ENCODE measurements at regions not wholly inside any gene's neighbourhood (a gene's known extent, or its start where the extent isn't known, plus 50 kb on each side); places are given as distances from the start of the nearest gene placed in this dataset.
A peak's percentile ranks its signal among the peaks of the same experiment; 100 is the strongest.

- TF ChIP-seq SNAPC4 (CRISPR knock-in tag; IDR thresholded peaks at IDR 0.05): no peak
- peak; percentile 55; the same call in 1 of the 2 replicates for TF ChIP-seq ZKSCAN8 (CRISPR knock-in tag; IDR thresholded peaks at IDR 0.05; ENCODE audit: borderline replicate concordance)
- 0 out of 2 replicates have a peak, but pooled peaks have one; percentile 57 for TF ChIP-seq HBP1 (CRISPR knock-in tag; IDR thresholded peaks at IDR 0.05; ENCODE audit: low read depth)
- no peak for TF ChIP-seq U2AF2 (IDR thresholded peaks at IDR 0.05; ENCODE audit: low read depth, low read length)
- no peak; the same call in 1 of the 2 replicates for TF ChIP-seq RBAK (CRISPR knock-in tag; IDR thresholded peaks at IDR 0.05)
- no peak for TF ChIP-seq CAMTA2 (CRISPR knock-in tag; IDR thresholded peaks at IDR 0.05; ENCODE audit: borderline replicate concordance)
- no peak for TF ChIP-seq YEATS2 (CRISPR knock-in tag; IDR thresholded peaks at IDR 0.05; ENCODE audit: borderline replicate concordance)
- TF ChIP-seq SRSF1 (optimal IDR thresholded peaks at IDR 0.05; ENCODE audit: low read depth, low read length): no peak
- no peak for TF ChIP-seq ZNF564 (CRISPR knock-in tag; IDR thresholded peaks at IDR 0.05)
- no peak for TF ChIP-seq FOXM1 (CRISPR knock-in tag; IDR thresholded peaks at IDR 0.05)
- peak; percentile 86 for TF ChIP-seq FOXA3 (CRISPR knock-in tag; IDR thresholded peaks at IDR 0.05)
- no peak for TF ChIP-seq ARNT2 (CRISPR knock-in tag; IDR thresholded peaks at IDR 0.05; ENCODE audit: low read depth)
- TF ChIP-seq HNRNPH1 (optimal IDR thresholded peaks at IDR 0.05; ENCODE audit: low read depth, low read length): no peak
- peak; percentile 92 for TF ChIP-seq ARID5B (CRISPR knock-in tag; IDR thresholded peaks at IDR 0.05)
- TF ChIP-seq STAG1 (CRISPR knock-in tag; IDR thresholded peaks at IDR 0.05): peak; percentile 50
- no peak for TF ChIP-seq ZNF652 (CRISPR knock-in tag; IDR thresholded peaks at IDR 0.05; ENCODE audit: borderline replicate concordance, low read depth)
- TF ChIP-seq RARA (CRISPR knock-in tag; IDR thresholded peaks at IDR 0.05): peak; percentile 84
- peak; percentile 55; the same call in 1 of the 2 replicates for TF ChIP-seq FOXK2 (IDR thresholded peaks at IDR 0.05)
- TF ChIP-seq TAF1 (CRISPR knock-in tag; IDR thresholded peaks at IDR 0.05): no peak
- no peak; the same call in 1 of the 2 replicates for TF ChIP-seq POGZ (CRISPR knock-in tag; IDR thresholded peaks at IDR 0.05)
- TF ChIP-seq ETV6 (CRISPR knock-in tag; conservative IDR thresholded peaks at IDR 0.05): no peak
Observed at GRCh38 chr15:75140080-75140879, 61.4 kb upstream of the C15orf39 start (continued).

Data from HepG2 (cell line).